K562 (cell line): ENCODE measurements at regions not wholly inside any gene's neighbourhood (a gene's known extent, or its start where the extent isn't known, plus 50 kb on each side); places are given as distances from the start of the nearest gene placed in this dataset.

Experiments
- ATAC-seq: fragments of 200-7000 bp; cut with Tn5 transposase; 3 replicates; pipeline ENCODE4 v1.9.1; 2020; ENCODE audit warnings: moderate library complexity
- BruUV-seq: library from RNA; stranded (reverse); fragments of 400-500 nt; replicated peaks from 2 replicates; lab custom pipeline; 2021; lab: Mats Ljungman, UMichigan
- CTCF ChIA-PET: fragments of 300-600 bp; formaldehyde crosslinking; extraction: SDS; loops from one replicate; lab custom pipeline; 2021; ENCODE audit warnings: low intra/inter-chr PET ratio; lab: Yijun Ruan, JAX
- POLR2A ChIA-PET: fragments of 300-600, 350-650 bp; sonication (Branson Sonifier 250); formaldehyde crosslinking; extraction: SDS; loops from one replicate; lab custom pipeline; 2021; ENCODE audit warnings: antibody characterized with exemption, inconsistent platforms; lab: Yijun Ruan, JAX
- DNase-seq, 4 experiments: peaks; one replicate each; pipeline versions ENCODE4 v3.0.0 to v3.0.0-alpha.2; 2011 to 2018; ENCODE audit warnings: low spot score in 3 of 4, mixed read lengths in 3 of 4; ENCODE audit errors: extremely low read depth in 1 of 4
- FAIRE-seq: peaks from 2 replicates; lab custom pipeline; 2011; peaks lifted over from hg19 to GRCh38; lab: Jason Lieb, UNC
- H2AFZ ChIP-seq: 2 replicates; pipeline ENCODE4 v1.6.0; 2011; ENCODE audit warnings: low read depth, low read length, control low read depth, inconsistent platforms
- H3K27ac ChIP-seq: fragments of 200-600 bp; 3 replicates; pipeline ENCODE4 v1.8.0; 2011; ENCODE audit warnings: low read depth, mild to moderate bottlenecking, control low read depth, inconsistent platforms, low read length, moderate library complexity, mixed read lengths; ENCODE audit errors: extremely low read depth
- H3K27me3 ChIP-seq, 2 experiments: fragments of 300-600 bp in 1 of 2; 2 replicates in 1 of 2; 3 replicates in 1 of 2; pipeline versions ENCODE4 v1.6.0 to v1.8.0; 2011; ENCODE audit warnings: inconsistent platforms in 2 of 2, low read length in 2 of 2, mild to moderate bottlenecking in 1 of 2, mixed read lengths in 1 of 2, moderate library complexity in 1 of 2; ENCODE audit not compliant: control insufficient read depth in 2 of 2, insufficient read depth in 2 of 2
- H3K36me3 ChIP-seq: fragments of 300-600 bp; 3 replicates; pipeline ENCODE4 v1.8.0; 2011; ENCODE audit warnings: mild to moderate bottlenecking, low read length, inconsistent platforms; ENCODE audit not compliant: control insufficient read depth, insufficient read depth
- H3K4me1 ChIP-seq, 2 experiments: fragments of 200-600 bp in 1 of 2; replicated peaks in 1 of 2; 2 replicates in 1 of 2; 3 replicates in 1 of 2; pipeline versions ENCODE4 v1.5.1 to v1.8.0; 2011; ENCODE audit warnings: inconsistent platforms in 2 of 2, low read length in 2 of 2, mild to moderate bottlenecking in 1 of 2, mixed read lengths in 1 of 2, moderate library complexity in 1 of 2; ENCODE audit not compliant: control insufficient read depth in 2 of 2, insufficient read depth in 2 of 2
- H3K4me2 ChIP-seq: 2 replicates; pipeline ENCODE4 v1.6.1; 2011; ENCODE audit warnings: low read length, control low read depth, inconsistent platforms, mixed read lengths; ENCODE audit not compliant: insufficient read depth
- H3K4me3 ChIP-seq: fragments of 200-600 bp; sonication (generic), shearing (Covaris generic); 2 replicates; pipeline ENCODE4 v1.5.1; 2016; ENCODE audit warnings: control low read depth, inconsistent platforms
- H3K79me2 ChIP-seq: fragments of 200-600 bp; 3 replicates; pipeline ENCODE4 v1.8.0; 2011; ENCODE audit warnings: low read length, inconsistent platforms; ENCODE audit not compliant: control insufficient read depth, insufficient read depth
- H3K9ac ChIP-seq, 2 experiments: 2 replicates each; pipeline versions ENCODE4 v1.6.0 to v1.6.1; 2011; ENCODE audit warnings: low read depth in 2 of 2, low read length in 2 of 2, control low read depth in 1 of 2, inconsistent platforms in 1 of 2, mild to moderate bottlenecking in 1 of 2, mixed read lengths in 1 of 2; ENCODE audit not compliant: insufficient read depth in 1 of 2
- H3K9me1 ChIP-seq: one replicate; pipeline ENCODE4 v1.6.0; 2011; ENCODE audit warnings: inconsistent platforms, mild to moderate bottlenecking, low read length, moderate library complexity; ENCODE audit not compliant: control insufficient read depth, insufficient read depth
- H3K9me3 ChIP-seq: replicated peaks from 2 replicates; pipeline ENCODE4 v1.5.1; 2011; ENCODE audit warnings: low read depth, low read length, inconsistent platforms; ENCODE audit not compliant: control insufficient read depth, insufficient read depth
- H4K20me1 ChIP-seq: replicated peaks from 2 replicates; pipeline ENCODE4 v1.6.1; 2011; ENCODE audit warnings: low read length, inconsistent platforms, mixed read lengths; ENCODE audit not compliant: control insufficient read depth, insufficient read depth
- CXXC5 ChIP-seq: fragments of 250-450 bp; sonication (Bioruptor Pico); IDR thresholded peaks from 2 replicates; pipeline ENCODE4 v1.8.0; 2022; ENCODE audit warnings: inconsistent platforms, mild to moderate bottlenecking, moderate library complexity
- E2F3 ChIP-seq: fragments of 250-450 bp; sonication (Bioruptor Pico); IDR thresholded peaks from 2 replicates; pipeline ENCODE4 v1.4.0; 2020; ENCODE audit warnings: mild to moderate bottlenecking
- FOXA3 ChIP-seq, 2 experiments: fragments of 450-650 bp in 1 of 2; sonication (generic) in 1 of 2; formaldehyde crosslinking; IDR thresholded peaks in 1 of 2; conservative IDR thresholded peaks in 1 of 2; 2 replicates each; pipeline versions ENCODE4 v1.4.0 to v1.8.0; 2020 to 2022; ENCODE audit warnings: mild to moderate bottlenecking in 2 of 2, missing genetic modification reagents in 1 of 2
- HOXB6 ChIP-seq: fragments of 250-450 bp; sonication (Bioruptor Pico); IDR thresholded peaks from 2 replicates; pipeline ENCODE4 v1.5.1; 2022; ENCODE audit warnings: mild to moderate bottlenecking, borderline replicate concordance
- LEF1 ChIP-seq: fragments of 450-650 bp; IDR thresholded peaks from 2 replicates; pipeline ENCODE4 v1.6.1; 2016; ENCODE audit warnings: mild to moderate bottlenecking
- NFIX ChIP-seq: fragments of 250-450 bp; sonication (Bioruptor Pico); IDR thresholded peaks from 2 replicates; pipeline ENCODE4 v1.4.0; 2020; ENCODE audit warnings: low read depth, mild to moderate bottlenecking, moderate library complexity
- NONO ChIP-seq, 2 experiments: fragments of 200-400 bp in 1 of 2; fragments of 450-650 bp in 1 of 2; formaldehyde crosslinking in 1 of 2; IDR thresholded peaks; 2 replicates each; pipeline ENCODE4 v1.6.1; 2017; ENCODE audit warnings: low read depth in 2 of 2, mild to moderate bottlenecking in 2 of 2, moderate library complexity in 2 of 2, low read length in 1 of 2
- POLR3A ChIP-seq: IDR thresholded peaks from 2 replicates; pipeline ENCODE4 v1.6.1; 2011; ENCODE audit warnings: borderline replicate concordance, mild to moderate bottlenecking, moderate library complexity; ENCODE audit not compliant: insufficient read length, insufficient read depth; ENCODE audit errors: extremely low read depth
- SNIP1 ChIP-seq: fragments of 450-650 bp; IDR thresholded peaks from 2 replicates; pipeline ENCODE4 v1.7.1; 2017; ENCODE audit warnings: low read depth, mild to moderate bottlenecking
- ZBTB17 ChIP-seq: fragments of 450-650 bp; formaldehyde crosslinking; IDR thresholded peaks from 2 replicates; pipeline ENCODE4 v1.4.0; 2020; ENCODE audit warnings: mild to moderate bottlenecking
- ZBTB43 ChIP-seq: sonication (generic); formaldehyde crosslinking; IDR thresholded peaks from 2 replicates; pipeline ENCODE4 v1.8.0; 2023; ENCODE audit warnings: mild to moderate bottlenecking, missing genetic modification reagents
- ZFP36 ChIP-seq: fragments of 150-350 bp; IDR thresholded peaks from 2 replicates; pipeline ENCODE4 v1.6.1; 2018; ENCODE audit warnings: low read length, low read depth; ENCODE audit not compliant: partially characterized antibody
- ZNF75A ChIP-seq: fragments of 450-650 bp; formaldehyde crosslinking; IDR thresholded peaks from 2 replicates; pipeline ENCODE4 v1.4.0; 2020; ENCODE audit warnings: mild to moderate bottlenecking
- WGBS: fragments of 100-300 bp; shearing (Covaris generic); methylation state at CpG from one replicate; pipeline ENCODE4 v1.1.6; 2016; ENCODE audit warnings: low coverage, mixed read lengths; ENCODE audit not compliant: insufficient coverage; ENCODE audit errors: missing lambda C conversion rate; 5-methylcytosine and 5-hydroxymethylcytosine counted together
- in situ Hi-C: fragments of 300-500 bp; cut with MboI; formaldehyde crosslinking; loops from 4 replicates; pipeline ENCODE4 v1.15.0; 2018; ENCODE audit warnings: inconsistent platforms, mixed read lengths
- intact Hi-C: fragments of 100-400 bp; cut with micrococcal nuclease; formaldehyde crosslinking; loops from 2 replicates; pipeline ENCODE4 v1.14.2; 2022

GRCh38 chr4:188993871-188994270, 854.6 kb downstream of the TRIML1 start:
- DNase-seq (no peak), FAIRE-seq (no peak), ATAC-seq (no peak)
- no peaks in the 10 kb centered on the region for H3K4me1 ChIP-seq
- H3K4me2 ChIP-seq = no peak overlapping the region
- in situ Hi-C loops (no loop called here), intact Hi-C loops (no loop called here)
- no peak overlapping the region for H3K9ac ChIP-seq
- no peaks in the 10 kb centered on the region for H3K36me3 ChIP-seq
- ChIA-PET CTCF (no interaction called here), POLR2A (no interaction called here)
- H3K27ac ChIP-seq = no peak overlapping the region
- no peaks in the 10 kb centered on the region for H4K20me1 ChIP-seq
- WGBS = 0% methylated on average over 6 of the region's 6 CpGs
- no peaks in the 10 kb centered on the region for H3K79me2 ChIP-seq
- H3K27me3 ChIP-seq = no peaks in the 10 kb centered on the region
- H2AFZ ChIP-seq = no peak overlapping the region
- H3K9me3 ChIP-seq = no peaks in the 10 kb centered on the region
- H3K4me3 ChIP-seq = no peak overlapping the region
- H3K9me1 ChIP-seq = no peaks in the 10 kb centered on the region
- TF ChIP-seq SNIP1 = no peak
- TF ChIP-seq FOXA3 (CRISPR knock-in tag; conservative IDR thresholded peaks at IDR 0.05 in 1 of 2, IDR thresholded peaks at IDR 0.05 in 1 of 2) = no peak
- TF ChIP-seq NONO (IDR thresholded peaks at IDR 0.05; ENCODE audit: low read depth in 2 of 2, low read length in 1 of 2) = no peak
- no peak for TF ChIP-seq ZNF75A (CRISPR knock-in tag)
- TF ChIP-seq LEF1 = no peak
- no peak for TF ChIP-seq ZBTB43 (CRISPR knock-in tag)
- no peak for TF ChIP-seq ZFP36
- TF ChIP-seq HOXB6 (CRISPR knock-in tag) = no peak
- no peak for TF ChIP-seq NFIX
- no peak for TF ChIP-seq POLR3A
- no peak for TF ChIP-seq E2F3
- TF ChIP-seq ZBTB17 (CRISPR knock-in tag) = no peak
- no peak for TF ChIP-seq CXXC5
- TF ChIP-seq, all 486 proteins: peak for 0
- BruUV-seq = no TSS peak
